Epidermal melanocyte (primary cell): ENCODE measurements at regions not wholly inside any gene's neighbourhood (a gene's known extent, or its start where the extent isn't known, plus 50 kb on each side); places are given as distances from the start of the nearest gene placed in this dataset.

Experiments used
- DNase-seq: peaks from one replicate; pipeline ENCODE4 v3.0.0; 2011; ENCODE audit warnings: low spot score; ENCODE audit not compliant: insufficient read length

GRCh38 chr18:78522507-78522906 is 457.1 kb upstream of the SALL3 start:
- DNase-seq, result no peak

- DNase-seq, result no peak
These were observed 455.8 kb upstream of the SALL3 start for GRCh38 chr18:78523850-78524249.

- DNase-seq, result no peak
These were observed 454.1 kb upstream of the SALL3 start for GRCh38 chr18:78525366-78526111.

GRCh38 chr18:78526275-78526674 is 453.3 kb upstream of the SALL3 start:
- DNase-seq, result no peak

GRCh38 chr18:78526923-78527711 is 452.5 kb upstream of the SALL3 start:
- no peak for DNase-seq

GRCh38 chr18:78527984-78528383 is 451.6 kb upstream of the SALL3 start:
- DNase-seq, result no peak

GRCh38 chr18:78528411-78529258 is 451.0 kb upstream of the SALL3 start:
- DNase-seq, result no peak

- no peak for DNase-seq
These were observed 448.0 kb upstream of the SALL3 start for GRCh38 chr18:78531637-78532036.

- no peak for DNase-seq
These were observed 440.8 kb upstream of the SALL3 start for GRCh38 chr18:78538669-78539440.

GRCh38 chr18:78540636-78541529 is 438.7 kb upstream of the SALL3 start:
- DNase-seq, result no peak

GRCh38 chr18:78542204-78542603 is 437.4 kb upstream of the SALL3 start:
- DNase-seq, result no peak

GRCh38 chr18:78543201-78543725 is 436.4 kb upstream of the SALL3 start:
- no peak for DNase-seq

GRCh38 chr18:78546281-78546680 is 433.3 kb upstream of the SALL3 start:
- DNase-seq, result no peak

- DNase-seq, result no peak
These were observed 431.8 kb upstream of the SALL3 start for GRCh38 chr18:78547817-78548216.

GRCh38 chr18:78548261-78549058 is 431.2 kb upstream of the SALL3 start:
- DNase-seq, result no peak

GRCh38 chr18:78549971-78550370 is 429.6 kb upstream of the SALL3 start:
- no peak for DNase-seq

GRCh38 chr18:78554944-78555608 is 424.5 kb upstream of the SALL3 start:
- DNase-seq, result no peak

- no peak for DNase-seq
These were observed 422.2 kb upstream of the SALL3 start for GRCh38 chr18:78557371-78557770.
